Trophoblast cell (in vitro differentiated cells and primary cell): ENCODE measurements at regions not wholly inside any gene's neighbourhood (a gene's known extent, or its start where the extent isn't known, plus 50 kb on each side); places are given as distances from the start of the nearest gene placed in this dataset.

Source experiments
- DNase-seq, 2 donors: peaks; one replicate each; pipeline ENCODE4 v3.0.0-alpha.2; 2016
- H2AFZ ChIP-seq: 2 replicates; pipeline ENCODE4 v1.6.1; 2013; ENCODE audit warnings: low read length, moderate library complexity, mild to moderate bottlenecking; ENCODE audit not compliant: insufficient read depth, poor library complexity
- H2AK5ac ChIP-seq: 2 replicates; pipeline ENCODE4 v1.6.1; 2013; ENCODE audit warnings: mild to moderate bottlenecking, low read length
- H2BK120ac ChIP-seq: 2 replicates; pipeline ENCODE4 v1.6.1; 2013; ENCODE audit warnings: low read length, mild to moderate bottlenecking, moderate library complexity; ENCODE audit not compliant: insufficient read depth, poor library complexity
- H2BK12ac ChIP-seq: 2 replicates; pipeline ENCODE4 v1.6.1; 2013; ENCODE audit warnings: mild to moderate bottlenecking, low read length, moderate library complexity
- H2BK5ac ChIP-seq: 2 replicates; pipeline ENCODE4 v1.6.1; 2013; ENCODE audit warnings: low read length, low read depth, moderate library complexity, mild to moderate bottlenecking; ENCODE audit not compliant: poor library complexity
- H3K14ac ChIP-seq: 2 replicates; pipeline ENCODE4 v1.6.1; 2013; ENCODE audit warnings: mild to moderate bottlenecking, low read length
- H3K18ac ChIP-seq: 2 replicates; pipeline ENCODE4 v1.6.1; 2013; ENCODE audit warnings: mild to moderate bottlenecking, low read length
- H3K23ac ChIP-seq: 2 replicates; pipeline ENCODE4 v1.6.1; 2013; ENCODE audit warnings: low read length
- H3K27ac ChIP-seq: 2 replicates; pipeline ENCODE4 v1.5.1; 2013; ENCODE audit warnings: low read depth, mild to moderate bottlenecking, inconsistent platforms, low read length, moderate library complexity
- H3K27me3 ChIP-seq: 2 replicates; pipeline ENCODE4 v1.6.1; 2013; ENCODE audit warnings: inconsistent platforms, mild to moderate bottlenecking, low read length, moderate library complexity; ENCODE audit not compliant: insufficient read depth
- H3K36me3 ChIP-seq, 2 experiments: 1 replicate in 1 of 2; 2 replicates in 1 of 2; pipeline ENCODE4 v1.6.1; 2013; ENCODE audit warnings: low read length in 2 of 2, mild to moderate bottlenecking in 2 of 2, moderate library complexity in 1 of 2; ENCODE audit not compliant: insufficient read depth in 2 of 2, control insufficient read depth in 1 of 2
- H3K4ac ChIP-seq: 2 replicates; pipeline ENCODE4 v1.6.1; 2013; ENCODE audit warnings: low read depth, mild to moderate bottlenecking, low read length, moderate library complexity
- H3K4me1 ChIP-seq, 2 experiments: 1 replicate in 1 of 2; 2 replicates in 1 of 2; pipeline ENCODE4 v1.6.1; 2013; ENCODE audit warnings: low read length in 2 of 2, mild to moderate bottlenecking in 2 of 2, moderate library complexity in 1 of 2; ENCODE audit not compliant: insufficient read depth in 2 of 2, control insufficient read depth in 1 of 2
- H3K4me2 ChIP-seq: 2 replicates; pipeline ENCODE4 v1.6.1; 2013; ENCODE audit warnings: inconsistent platforms, mild to moderate bottlenecking, low read length, moderate library complexity
- H3K4me3 ChIP-seq: 2 replicates; pipeline ENCODE4 v1.5.1; 2013; ENCODE audit warnings: mild to moderate bottlenecking, low read depth, low read length, inconsistent platforms
- H3K79me1 ChIP-seq: one replicate; pipeline ENCODE4 v1.6.1; 2013; ENCODE audit warnings: low read length
- H3K79me2 ChIP-seq: 2 replicates; pipeline ENCODE4 v1.6.1; 2013; ENCODE audit warnings: low read length, mild to moderate bottlenecking; ENCODE audit not compliant: control insufficient read depth, insufficient read depth, poor library complexity
- H3K9ac ChIP-seq: 2 replicates; pipeline ENCODE4 v1.6.1; 2013; ENCODE audit warnings: mild to moderate bottlenecking, low read length
- H3K9me3 ChIP-seq: 2 replicates; pipeline ENCODE4 v1.6.1; 2013; ENCODE audit warnings: low read depth, mild to moderate bottlenecking, control low read depth, inconsistent platforms, low read length; ENCODE audit not compliant: insufficient read depth
- H4K12ac ChIP-seq: 2 replicates; pipeline ENCODE4 v1.6.1; 2013; ENCODE audit warnings: low read depth, mild to moderate bottlenecking, low read length, moderate library complexity
- H4K8ac ChIP-seq: 2 replicates; pipeline ENCODE4 v1.6.1; 2013; ENCODE audit warnings: low read depth, mild to moderate bottlenecking, low read length, moderate library complexity
- H4K91ac ChIP-seq: one replicate; pipeline ENCODE4 v1.6.1; 2013; ENCODE audit warnings: low read depth, mild to moderate bottlenecking, low read length, moderate library complexity
- WGBS: extraction: QIAGEN DNeasy Blood & Tissue Kit; methylation state at CpG from one replicate; pipeline ENCODE4 v1.1.7; 2013; ENCODE audit warnings: missing lambda C conversion rate; ENCODE audit not compliant: insufficient read length, insufficient coverage; ENCODE audit errors: extremely low coverage; 5-methylcytosine and 5-hydroxymethylcytosine counted together

GRCh38 chr6:90807791-90808701, 221.2 kb upstream of the MAP3K7 start:
- no peak overlapping the region for H4K12ac ChIP-seq
- no peak overlapping the region for H3K9ac ChIP-seq
- no peak overlapping the region for H2AK5ac ChIP-seq
- no peak overlapping the region for H4K91ac ChIP-seq
- no peak for DNase-seq
- H3K4ac ChIP-seq = no peak overlapping the region
- no peak overlapping the region for H3K4me3 ChIP-seq
- H3K14ac ChIP-seq = no peak overlapping the region
- H2BK12ac ChIP-seq = no peak overlapping the region
- no peaks in the 10 kb centered on the region for H3K27me3 ChIP-seq
- H4K8ac ChIP-seq = no peak overlapping the region
- H3K36me3 ChIP-seq = no peaks in the 10 kb centered on the region
- H3K27ac ChIP-seq = no peak overlapping the region
- H3K79me1 ChIP-seq = no peaks in the 10 kb centered on the region
- no peak overlapping the region for H3K23ac ChIP-seq
- no peaks in the 10 kb centered on the region for H3K9me3 ChIP-seq
- no peak overlapping the region for H3K18ac ChIP-seq
- WGBS = no CpG with 5 or more reads among the region's 6 CpGs
- H2BK5ac ChIP-seq = no peak overlapping the region
- H2BK120ac ChIP-seq = no peak overlapping the region
- H3K79me2 ChIP-seq = no peaks in the 10 kb centered on the region
- no peak overlapping the region for H2AFZ ChIP-seq
- H3K4me2 ChIP-seq = no peak overlapping the region
- H3K4me1 ChIP-seq = no peaks in the 10 kb centered on the region

GRCh38 chr6:90805619-90806155, 218.8 kb upstream of the MAP3K7 start:
- Histone ChIP-seq H3K27me3 (no peaks in the 10 kb centered on the region), H3K23ac (no peak overlapping the region), H3K79me2 (no peaks in the 10 kb centered on the region), H2BK12ac (no peak overlapping the region), H3K4me1 (no peaks in the 10 kb centered on the region), H3K9ac (no peak overlapping the region), H3K9me3 (no peaks in the 10 kb centered on the region), H3K18ac (no peak overlapping the region), H2BK5ac (no peak overlapping the region), H2AK5ac (no peak overlapping the region), H4K8ac (no peak overlapping the region), H2BK120ac (no peak overlapping the region), H4K91ac (no peak overlapping the region), H3K4me2 (no peak overlapping the region), H3K79me1 (no peaks in the 10 kb centered on the region), H3K36me3 (no peaks in the 10 kb centered on the region), H2AFZ (no peak overlapping the region), H3K27ac (no peak overlapping the region), H3K4me3 (no peak overlapping the region), H3K14ac (no peak overlapping the region), H3K4ac (no peak overlapping the region), H4K12ac (no peak overlapping the region)
- DNase-seq = no peak
- WGBS = no CpG with 5 or more reads among the region's 1 CpG

GRCh38 chr6:90803956-90804355, 217.1 kb upstream of the MAP3K7 start:
- Histone ChIP-seq H3K9me3 (no peaks in the 10 kb centered on the region), H3K4me1 (no peaks in the 10 kb centered on the region)
- WGBS = no CpG with 5 or more reads among the region's 2 CpGs

GRCh38 chr6:90795078-90795477, 208.2 kb upstream of the MAP3K7 start:
- H3K9me3 ChIP-seq = no peaks in the 10 kb centered on the region
- H3K18ac ChIP-seq = no peak overlapping the region
- no peak overlapping the region for H3K9ac ChIP-seq
- H3K79me1 ChIP-seq = no peaks in the 10 kb centered on the region
- H4K8ac ChIP-seq = no peak overlapping the region
- peaks cover 2 to 3% of the 10 kb centered on the region in 2 experiments for H3K4me1 ChIP-seq
- no peak overlapping the region for H3K4me3 ChIP-seq
- DNase-seq = no peak
- H3K79me2 ChIP-seq = no peaks in the 10 kb centered on the region
- H3K4ac ChIP-seq = no peak overlapping the region
- H2BK5ac ChIP-seq = no peak overlapping the region
- H4K12ac ChIP-seq = no peak overlapping the region
- H2BK120ac ChIP-seq = no peak overlapping the region
- H2AFZ ChIP-seq = no peak overlapping the region
- H3K36me3 ChIP-seq = no peaks in the 10 kb centered on the region
- no peaks in the 10 kb centered on the region for H3K27me3 ChIP-seq
- H2AK5ac ChIP-seq = no peak overlapping the region
- no CpG with 5 or more reads among the region's 2 CpGs for WGBS
- no peak overlapping the region for H4K91ac ChIP-seq
- H3K23ac ChIP-seq = no peak overlapping the region
- H3K27ac ChIP-seq = no peak overlapping the region
- H2BK12ac ChIP-seq = no peak overlapping the region
- no peak overlapping the region for H3K4me2 ChIP-seq
- H3K14ac ChIP-seq = no peak overlapping the region

More at GRCh38 chr6:90803956-90804355, 217.1 kb upstream of the MAP3K7 start:
- no peak overlapping the region for H2AFZ ChIP-seq
- no peaks in the 10 kb centered on the region for H3K27me3 ChIP-seq
- no peak overlapping the region for H3K9ac ChIP-seq
- H2AK5ac ChIP-seq = no peak overlapping the region
- H3K79me1 ChIP-seq = no peaks in the 10 kb centered on the region
- H3K23ac ChIP-seq = no peak overlapping the region
- H2BK12ac ChIP-seq = no peak overlapping the region
- DNase-seq = no peak
- H4K12ac ChIP-seq = no peak overlapping the region
- H3K4ac ChIP-seq = no peak overlapping the region
- no peaks in the 10 kb centered on the region for H3K36me3 ChIP-seq
- H4K91ac ChIP-seq = no peak overlapping the region
- H3K14ac ChIP-seq = no peak overlapping the region
- no peak overlapping the region for H3K27ac ChIP-seq
- H3K4me2 ChIP-seq = no peak overlapping the region
- no peak overlapping the region for H3K4me3 ChIP-seq
- no peak overlapping the region for H4K8ac ChIP-seq
- H2BK5ac ChIP-seq = no peak overlapping the region
- H3K18ac ChIP-seq = no peak overlapping the region
- no peak overlapping the region for H2BK120ac ChIP-seq
- H3K79me2 ChIP-seq = no peaks in the 10 kb centered on the region
